ENCODE measurements at regions not wholly inside any gene's neighbourhood (a gene's known extent, or its start where the extent isn't known, plus 50 kb on each side); places are given as distances from the start of the nearest gene placed in this dataset.

GRCh38 chr16:22677024-22677830 lies 136.7 kb upstream of the HS3ST2 start:
- no peaks in the 10 kb centered on the region for H3K79me2 ChIP-seq (ENCODE audit: insufficient read depth, low read length)
- H2BK12ac ChIP-seq (ENCODE audit: insufficient read length, low read depth, low read length) = no peak overlapping the region
- no peak overlapping the region for H2BK15ac ChIP-seq (ENCODE audit: low read depth, low read length)
- no peak for TF ChIP-seq CTCF (conservative IDR thresholded peaks at IDR 0.05)
- no peaks in the 10 kb centered on the region for H3K9me3 ChIP-seq (ENCODE audit: control insufficient read depth, low read depth, low read length)
- no peak overlapping the region for H2BK5ac ChIP-seq (ENCODE audit: insufficient read length, low read length)
- no peak overlapping the region for H3K18ac ChIP-seq (ENCODE audit: insufficient read length, low read depth, low read length)
- no peak overlapping the region for H3K4me2 ChIP-seq (ENCODE audit: insufficient read depth, insufficient read length, low read length)
- H3K4me1 ChIP-seq (ENCODE audit: insufficient read depth, low read length) = peaks cover 6% of the 10 kb centered on the region; the same call in 1 of the 2 replicates
- no peak overlapping the region for H2AK5ac ChIP-seq (ENCODE audit: insufficient read length, low read length)
- Mint-ChIP-seq H3K27ac (no peak overlapping the region), H3K27me3 (ENCODE audit: low read depth) (0 out of 2 replicates have a peak, but pooled peaks cover 3% of the 10 kb centered on the region), H3K9me3 (no peaks in the 10 kb centered on the region), H3K4me1 (peaks cover 7 to 8% of the 10 kb centered on the region in 2 experiments), H3K36me3 (ENCODE audit: insufficient read depth in 1 of 3, low read depth in 3 of 3) (no peaks in the 10 kb centered on the region), H3K4me3 (no peak overlapping the region)
- H3K23me2 ChIP-seq (ENCODE audit: insufficient read length, low read depth, low read length, poor library complexity, severe bottlenecking) = no peaks in the 10 kb centered on the region
- H4K5ac ChIP-seq (ENCODE audit: insufficient read length, low read depth, low read length) = no peak overlapping the region
- H3K27me3 ChIP-seq (ENCODE audit: insufficient read depth, low read length) = no peaks in the 10 kb centered on the region
- H4K20me1 ChIP-seq (ENCODE audit: control insufficient read depth, insufficient read depth, insufficient read length) = no peaks in the 10 kb centered on the region
- no CpG with 5 or more reads among the region's 8 CpGs for WGBS (ENCODE audit: extremely low coverage, insufficient read length, low lambda C conversion rate)
- H3T11ph ChIP-seq (ENCODE audit: low read length) = no peak overlapping the region
- H2BK120ac ChIP-seq (ENCODE audit: low read depth, low read length, poor library complexity, severe bottlenecking) = no peak overlapping the region
- no peak overlapping the region for H3K27ac ChIP-seq (ENCODE audit: insufficient read length, low read depth, low read length)
- no peak overlapping the region for H2AFZ ChIP-seq (ENCODE audit: low read length)
- no peak overlapping the region for H2BK20ac ChIP-seq (ENCODE audit: low read depth, low read length, poor library complexity, severe bottlenecking)
- no peak overlapping the region for H3K9ac ChIP-seq (ENCODE audit: extremely low read depth, insufficient read length, low read length)
- no peak overlapping the region for H3K4ac ChIP-seq (ENCODE audit: low read depth, low read length)
- H3K23ac ChIP-seq (ENCODE audit: insufficient read length, low read depth, low read length) = no peak overlapping the region
- no peak overlapping the region for H4K8ac ChIP-seq (replicated peaks; ENCODE audit: insufficient read length, low read depth, low read length)
- H3K56ac ChIP-seq (ENCODE audit: insufficient read length, low read depth, low read length) = no peak overlapping the region
- peak; percentile 20 for DNase-seq
- no peak overlapping the region for H3K14ac ChIP-seq (ENCODE audit: insufficient read depth, low read length)
- H4K91ac ChIP-seq (ENCODE audit: insufficient read length, low read depth, low read length) = no peak overlapping the region
- H3K79me1 ChIP-seq (ENCODE audit: insufficient read depth, low read depth, low read length, poor library complexity, severe bottlenecking) = no peaks in the 10 kb centered on the region
